ENCODE measurements at regions not wholly inside any gene's neighbourhood (a gene's known extent, or its start where the extent isn't known, plus 50 kb on each side); places are given as distances from the start of the nearest gene placed in this dataset.

DNA sequence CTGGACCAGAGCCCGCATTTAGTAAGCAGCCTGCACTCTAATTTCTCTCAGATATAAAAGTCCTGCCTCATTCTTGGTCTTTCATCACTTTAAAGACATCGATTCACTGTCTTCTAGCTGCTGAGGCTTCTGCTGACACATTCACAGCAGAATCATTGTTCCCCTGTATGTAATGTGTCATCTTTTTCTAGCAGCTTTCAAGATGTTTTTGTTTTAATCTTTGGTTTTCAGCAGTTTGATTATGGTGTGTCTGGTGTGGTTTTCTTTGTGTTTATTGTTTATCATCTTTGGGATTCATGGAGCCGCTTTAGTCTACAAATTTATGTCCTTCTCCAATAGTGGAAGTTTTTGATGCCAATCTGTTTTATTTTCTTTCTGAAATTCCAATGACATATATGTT is 157.3 kb upstream of the STMND1 start:
- Histone ChIP-seq H3K9me3 (no peaks in the 10 kb centered on the region), H3K4me1 (no peaks in the 10 kb centered on the region), H3K36me3 (ENCODE audit: low read depth, missing control alignments) (no peaks in the 10 kb centered on the region), H3K27ac (no peak overlapping the region), H3K27me3 (no peaks in the 10 kb centered on the region), H3K4me3 (no peak overlapping the region)
- 92 to 93% methylated on average over 3 of the region's 3 CpGs for WGBS, 2 donors
- no peak for DNase-seq
- intact Hi-C loops (cut with DNase I; ENCODE audit: low total_unique reads), result no loop called here
- TF ChIP-seq, protein P1, sequence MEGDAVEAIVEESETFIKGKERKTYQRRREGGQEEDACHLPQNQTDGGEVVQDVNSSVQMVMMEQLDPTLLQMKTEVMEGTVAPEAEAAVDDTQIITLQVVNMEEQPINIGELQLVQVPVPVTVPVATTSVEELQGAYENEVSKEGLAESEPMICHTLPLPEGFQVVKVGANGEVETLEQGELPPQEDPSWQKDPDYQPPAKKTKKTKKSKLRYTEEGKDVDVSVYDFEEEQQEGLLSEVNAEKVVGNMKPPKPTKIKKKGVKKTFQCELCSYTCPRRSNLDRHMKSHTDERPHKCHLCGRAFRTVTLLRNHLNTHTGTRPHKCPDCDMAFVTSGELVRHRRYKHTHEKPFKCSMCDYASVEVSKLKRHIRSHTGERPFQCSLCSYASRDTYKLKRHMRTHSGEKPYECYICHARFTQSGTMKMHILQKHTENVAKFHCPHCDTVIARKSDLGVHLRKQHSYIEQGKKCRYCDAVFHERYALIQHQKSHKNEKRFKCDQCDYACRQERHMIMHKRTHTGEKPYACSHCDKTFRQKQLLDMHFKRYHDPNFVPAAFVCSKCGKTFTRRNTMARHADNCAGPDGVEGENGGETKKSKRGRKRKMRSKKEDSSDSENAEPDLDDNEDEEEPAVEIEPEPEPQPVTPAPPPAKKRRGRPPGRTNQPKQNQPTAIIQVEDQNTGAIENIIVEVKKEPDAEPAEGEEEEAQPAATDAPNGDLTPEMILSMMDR (IDR thresholded peaks at IDR 0.05), result no peak
- no peak for TF ChIP-seq POLR2A (IDR thresholded peaks at IDR 0.05)

DNA sequence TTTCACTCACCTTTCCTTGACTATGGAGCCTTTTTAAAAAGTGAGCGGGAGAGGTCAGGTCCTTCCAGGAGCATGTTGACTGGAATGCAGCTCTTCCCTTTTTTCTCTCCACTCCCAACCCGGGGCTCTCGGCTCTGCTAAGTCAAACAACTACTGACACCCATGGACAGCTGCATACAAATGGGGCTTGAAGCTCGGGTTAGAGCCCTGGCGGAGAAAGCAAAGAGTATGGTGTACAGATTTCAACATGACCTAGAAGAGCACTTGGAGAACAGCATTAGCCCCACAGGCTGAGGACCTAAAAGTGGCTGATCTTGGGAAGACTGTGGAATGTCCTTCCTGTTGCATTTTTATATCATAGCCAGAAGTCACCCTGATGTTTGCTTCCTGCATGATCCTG is 162.0 kb upstream of the STMND1 start:
- Histone ChIP-seq H3K4me1 (no peaks in the 10 kb centered on the region), H3K27me3 (no peaks in the 10 kb centered on the region), H3K9me3 (no peaks in the 10 kb centered on the region), H3K36me3 (ENCODE audit: low read depth, missing control alignments) (no peaks in the 10 kb centered on the region), H3K27ac (no peak overlapping the region), H3K4me3 (no peak overlapping the region)
- intact Hi-C loops (cut with DNase I; ENCODE audit: low total_unique reads), result no loop called here
- 83 to 85% methylated on average over 5 of the region's 5 CpGs for WGBS, 2 donors
- TF ChIP-seq, protein P1 (IDR thresholded peaks at IDR 0.05), result no peak
- no peak for TF ChIP-seq POLR2A (IDR thresholded peaks at IDR 0.05)
- no peak for DNase-seq

DNA sequence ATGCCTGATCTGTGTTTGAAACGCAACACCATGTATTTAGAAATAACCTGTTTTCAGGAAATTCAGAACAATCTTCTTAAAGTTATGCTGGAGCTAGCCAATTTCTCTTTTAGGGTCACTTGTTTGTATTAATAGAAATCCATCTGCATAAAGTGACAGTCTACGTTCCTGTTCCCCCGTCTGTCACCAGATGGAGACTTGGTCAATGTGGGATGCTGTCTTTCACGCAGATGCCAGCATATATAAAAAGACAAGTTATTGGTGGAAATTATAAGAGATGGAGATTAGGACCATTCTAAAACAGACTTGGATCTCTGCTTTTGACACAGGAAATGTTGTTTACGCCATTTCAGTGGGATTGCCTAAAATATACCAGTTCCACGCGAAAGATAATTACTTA is 162.5 kb upstream of the STMND1 start:
- H3K27me3 ChIP-seq, result no peaks in the 10 kb centered on the region
- no peak overlapping the region for H3K27ac ChIP-seq
- intact Hi-C loops (cut with DNase I; ENCODE audit: low total_unique reads), result no loop called here
- no peak overlapping the region for H3K4me3 ChIP-seq
- TF ChIP-seq, protein P1 (IDR thresholded peaks at IDR 0.05), result no peak
- no peak for TF ChIP-seq POLR2A (IDR thresholded peaks at IDR 0.05)
- H3K36me3 ChIP-seq (ENCODE audit: low read depth, missing control alignments), result no peaks in the 10 kb centered on the region
- no peak for DNase-seq
- no peaks in the 10 kb centered on the region for H3K4me1 ChIP-seq
- WGBS, 2 donors, result 84 to 86% methylated on average over 7 of the region's 7 CpGs
- no peaks in the 10 kb centered on the region for H3K9me3 ChIP-seq

DNA sequence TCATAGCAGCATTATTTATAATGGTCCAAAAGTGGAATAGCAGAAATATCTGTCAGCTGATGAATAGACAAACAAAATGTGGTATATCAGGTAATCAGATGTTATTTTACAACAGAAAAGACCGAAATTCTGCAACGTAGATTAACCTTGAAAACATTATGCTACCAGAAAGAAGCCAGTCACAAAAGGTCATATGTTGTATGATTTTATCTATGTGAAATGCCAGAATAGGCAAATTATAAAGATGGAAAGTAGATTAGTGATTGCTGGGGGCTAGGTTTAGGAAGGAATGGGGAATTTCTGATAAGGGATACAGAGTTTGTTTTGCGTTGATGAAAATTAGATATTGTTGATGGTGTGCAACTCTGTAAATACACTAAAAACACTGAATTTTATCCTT is 165.0 kb upstream of the STMND1 start:
- TF ChIP-seq, protein P1 (IDR thresholded peaks at IDR 0.05), result no peak
- TF ChIP-seq POLR2A (IDR thresholded peaks at IDR 0.05), result no peak
- intact Hi-C loops (cut with DNase I; ENCODE audit: low total_unique reads), result no loop called here
- no peak overlapping the region for H3K27ac ChIP-seq
- no peaks in the 10 kb centered on the region for H3K9me3 ChIP-seq
- 89 to 92% methylated on average over 3 of the region's 3 CpGs for WGBS, 2 donors
- H3K4me1 ChIP-seq, result no peaks in the 10 kb centered on the region
- no peaks in the 10 kb centered on the region for H3K36me3 ChIP-seq (ENCODE audit: low read depth, missing control alignments)
- H3K27me3 ChIP-seq, result no peaks in the 10 kb centered on the region
- no peak for DNase-seq
- no peak overlapping the region for H3K4me3 ChIP-seq

- no peaks in the 10 kb centered on the region for H3K27me3 ChIP-seq
- WGBS, 2 donors, result 86 to 88% methylated on average over 1 of the region's 1 CpG
- H3K9me3 ChIP-seq, result no peaks in the 10 kb centered on the region
- intact Hi-C loops (cut with DNase I; ENCODE audit: low total_unique reads), result no loop called here
- no peaks in the 10 kb centered on the region for H3K4me1 ChIP-seq
- H3K36me3 ChIP-seq (ENCODE audit: low read depth, missing control alignments), result no peaks in the 10 kb centered on the region
- no peak overlapping the region for H3K27ac ChIP-seq
- H3K4me3 ChIP-seq, result no peak overlapping the region
- no peak for TF ChIP-seq POLR2A (IDR thresholded peaks at IDR 0.05)
- DNase-seq, result no peak
Measured at GRCh38 chr6:16933961-16934360, 167.9 kb upstream of the STMND1 start.

Measured in testis (tissue), 2 donors.